ENCODE measurements at regions not wholly inside any gene's neighbourhood (a gene's known extent, or its start where the extent isn't known, plus 50 kb on each side); places are given as distances from the start of the nearest gene placed in this dataset.

- TF ChIP-seq PAXIP1 (CRISPR knock-in tag; conservative IDR thresholded peaks at IDR 0.05) (no peak), ZFP36L2 (CRISPR knock-in tag; IDR thresholded peaks at IDR 0.05) (no peak), SMAD1 (CRISPR knock-in tag; IDR thresholded peaks at IDR 0.05; ENCODE audit: borderline replicate concordance, low read depth) (no peak), HMG20A (CRISPR knock-in tag; IDR thresholded peaks at IDR 0.05; ENCODE audit: borderline replicate concordance) (no peak)
Observed at GRCh38 chr3:99568663-99569335, 69.6 kb upstream of the COL8A1 start (continued).

- no TSS peak for BruUV-seq (replicated peaks)
- Histone ChIP-seq H2AFZ (ENCODE audit: low read length) (no peak overlapping the region), H3K79me2 (ENCODE audit: insufficient read depth, low read length) (no peaks in the 10 kb centered on the region), H3K4me2 (ENCODE audit: low read depth, low read length) (no peak overlapping the region), H3K9ac (ENCODE audit: insufficient read depth, low read depth, low read length) (no peak overlapping the region), H3K4me3 (replicated peaks in 1 of 3; ENCODE audit: insufficient read depth in 1 of 3, low read depth in 2 of 3, low read length in 3 of 3) (no peak overlapping the region), H3K4me1 (ENCODE audit: insufficient read depth, low read length) (no peaks in the 10 kb centered on the region), H3K36me3 (replicated peaks in 1 of 2; ENCODE audit: control insufficient read depth in 1 of 2, insufficient read depth in 2 of 2, low read length in 2 of 2) (no peaks in the 10 kb centered on the region), H3K27me3 (ENCODE audit: control insufficient read depth in 1 of 2, insufficient read depth in 2 of 2, low read length in 2 of 2) (no peaks in the 10 kb centered on the region), H4K20me1 (ENCODE audit: insufficient read depth, low read length) (no peaks in the 10 kb centered on the region), H3K9me3 (ENCODE audit: low read length) (no peaks in the 10 kb centered on the region), H3K27ac (ENCODE audit: extremely low read length, insufficient read depth, low read length) (no peak overlapping the region)
- FAIRE-seq = no peak
- no peak for DNase-seq (ENCODE audit: low spot score)
- ATAC-seq = no peak
- TF ChIP-seq ZBTB7B (CRISPR knock-in tag; IDR thresholded peaks at IDR 0.05) = no peak
- no peak for TF ChIP-seq HMGXB3 (CRISPR knock-in tag; IDR thresholded peaks at IDR 0.05; ENCODE audit: borderline replicate concordance)
- TF ChIP-seq SRF (IDR thresholded peaks at IDR 0.05; ENCODE audit: low read depth, low read length) = no peak
- no peak for TF ChIP-seq MZF1 (CRISPR knock-in tag; IDR thresholded peaks at IDR 0.05; ENCODE audit: borderline replicate concordance)
- WGBS (ENCODE audit: low lambda C conversion rate) = 21% methylated on average over 3 of the region's 3 CpGs
- intact Hi-C loops (cut with micrococcal nuclease; ENCODE audit: unreplicated experiment) (no loop called here), in situ Hi-C loops (cut with HindIII; ENCODE audit: extremely low pct_ligation_motif_present, low pct_unique_long_range_greater_than_20kb) (no loop called here)
- ChIA-PET CTCF (ENCODE audit: low intra/inter-chr PET ratio, low total read pairs) (no interaction called here), POLR2A (no interaction called here)
Observed at GRCh38 chr3:99565331-99565730, 73.1 kb upstream of the COL8A1 start.

Measured in HepG2 (cell line).